ENCODE measurements at regions not wholly inside any gene's neighbourhood (a gene's known extent, or its start where the extent isn't known, plus 50 kb on each side); places are given as distances from the start of the nearest gene placed in this dataset.

- Histone ChIP-seq H3K4me3 (no peak overlapping the region), H3F3A (ENCODE audit: low read depth) (no peaks in the 10 kb centered on the region), H3K4me2 (no peak overlapping the region), H3K4me1 (no peaks in the 10 kb centered on the region), H3K79me2 (ENCODE audit: low read depth) (no peaks in the 10 kb centered on the region), H3K27me3 (no peaks in the 10 kb centered on the region), H2AFZ (replicated peaks) (no peak overlapping the region), H3K36me3 (no peaks in the 10 kb centered on the region), H3K9ac (no peak overlapping the region), H3K27ac (no peak overlapping the region), H3K9me3 (ENCODE audit: low read depth) (no peaks in the 10 kb centered on the region), H4K20me1 (ENCODE audit: low read depth) (no peaks in the 10 kb centered on the region)
- Mint-ChIP-seq H3K27ac (no peak overlapping the region), H3K27me3 (ENCODE audit: insufficient read depth, low read depth) (no peaks in the 10 kb centered on the region), H3K4me3 (no peak overlapping the region), H3K9me3 (no peaks in the 10 kb centered on the region), H3K36me3 (peaks cover 12% of the 10 kb centered on the region), H3K4me1 (no peaks in the 10 kb centered on the region)
- DNase-seq (ENCODE audit: low spot score), result no peak
- TF ChIP-seq EZH2 (IDR thresholded peaks at IDR 0.05) (no peak), CTCF (IDR thresholded peaks at IDR 0.05) (no peak), EZH2phosphoT487 (IDR thresholded peaks at IDR 0.05) (no peak)
These were observed 339.8 kb downstream of the ZEB2 start for GRCh38 chr2:144180131-144180530.

GRCh38 chr2:144170179-144170578 lies 349.7 kb downstream of the ZEB2 start:
- H3K27me3 Mint-ChIP-seq (ENCODE audit: insufficient read depth, low read depth), result no peaks in the 10 kb centered on the region
- no peaks in the 10 kb centered on the region for H3K4me1 ChIP-seq
- TF ChIP-seq EZH2 (IDR thresholded peaks at IDR 0.05) (no peak), CTCF (IDR thresholded peaks at IDR 0.05) (no peak), EZH2phosphoT487 (IDR thresholded peaks at IDR 0.05) (no peak)
- H3K27ac Mint-ChIP-seq, result no peak overlapping the region
- H3K9ac ChIP-seq, result no peak overlapping the region
- H3K9me3 Mint-ChIP-seq, result no peaks in the 10 kb centered on the region
- H3K36me3 ChIP-seq, result no peaks in the 10 kb centered on the region
- H3K36me3 Mint-ChIP-seq, result peaks cover 8% of the 10 kb centered on the region
- no peak overlapping the region for H2AFZ ChIP-seq (replicated peaks)
- H3K4me3 Mint-ChIP-seq, result no peak overlapping the region
- H3K4me1 Mint-ChIP-seq, result no peaks in the 10 kb centered on the region
- no peaks in the 10 kb centered on the region for H3F3A ChIP-seq (ENCODE audit: low read depth)
- H3K27ac ChIP-seq, result no peak overlapping the region
- no peaks in the 10 kb centered on the region for H4K20me1 ChIP-seq (ENCODE audit: low read depth)
- H3K4me2 ChIP-seq, result no peak overlapping the region
- no peaks in the 10 kb centered on the region for H3K79me2 ChIP-seq (ENCODE audit: low read depth)
- DNase-seq (ENCODE audit: low spot score), result no peak
- no peak overlapping the region for H3K4me3 ChIP-seq
- H3K9me3 ChIP-seq (ENCODE audit: low read depth), result no peaks in the 10 kb centered on the region
- H3K27me3 ChIP-seq, result no peaks in the 10 kb centered on the region

- Histone ChIP-seq H3K79me2 (ENCODE audit: low read depth) (no peaks in the 10 kb centered on the region), H3K27ac (no peak overlapping the region), H3K36me3 (no peaks in the 10 kb centered on the region), H3K27me3 (no peaks in the 10 kb centered on the region), H3K9ac (no peak overlapping the region), H4K20me1 (ENCODE audit: low read depth) (no peaks in the 10 kb centered on the region), H3K9me3 (ENCODE audit: low read depth) (no peaks in the 10 kb centered on the region), H2AFZ (replicated peaks) (no peak overlapping the region), H3K4me1 (no peaks in the 10 kb centered on the region), H3K4me3 (no peak overlapping the region), H3F3A (ENCODE audit: low read depth) (no peaks in the 10 kb centered on the region), H3K4me2 (no peak overlapping the region)
- Mint-ChIP-seq H3K27ac (no peak overlapping the region), H3K36me3 (peaks cover 2% of the 10 kb centered on the region), H3K27me3 (ENCODE audit: insufficient read depth, low read depth) (peaks cover 2% of the 10 kb centered on the region), H3K4me1 (no peaks in the 10 kb centered on the region), H3K4me3 (no peak overlapping the region), H3K9me3 (no peaks in the 10 kb centered on the region)
- DNase-seq (ENCODE audit: low spot score), result no peak
- TF ChIP-seq EZH2phosphoT487 (IDR thresholded peaks at IDR 0.05) (no peak), EZH2 (IDR thresholded peaks at IDR 0.05) (no peak), CTCF (IDR thresholded peaks at IDR 0.05) (no peak)
These were observed 353.2 kb downstream of the ZEB2 start for GRCh38 chr2:144166743-144167142.

Data from neural progenitor cell (in vitro differentiated cells).